HG02571 (cell line): ENCODE measurements at regions not wholly inside any gene's neighbourhood (a gene's known extent, or its start where the extent isn't known, plus 50 kb on each side); places are given as distances from the start of the nearest gene placed in this dataset.
A peak's percentile ranks its signal among the peaks of the same experiment; 100 is the strongest.
"Not testable (repeated sequence)": the region's sequence is repeated elsewhere in the genome, so short reads cannot be mapped to it uniquely, and the experiment has no call there.

Experiments used
- ATAC-seq: cut with Tn5 transposase; IDR thresholded peaks from one replicate; pipeline ENCODE4 v1.9.1; 2021; ENCODE audit warnings: mild to moderate bottlenecking, moderate library complexity; ENCODE audit not compliant: unreplicated experiment

- ATAC-seq, result no peak
Observed at GRCh38 chr5:91315701-91316100, 67.4 kb downstream of the ARRDC3 start.

- peak; percentile 57 for ATAC-seq
Observed at GRCh38 chr5:91313757-91314673, 69.1 kb downstream of the ARRDC3 start.

GRCh38 chr5:91312698-91313097 is 70.4 kb downstream of the ARRDC3 start:
- no peak for ATAC-seq

GRCh38 chr5:91311697-91312501 is 71.2 kb downstream of the ARRDC3 start:
- peak; percentile 93 for ATAC-seq

GRCh38 chr5:91311168-91311696 is 71.9 kb downstream of the ARRDC3 start:
- ATAC-seq, result peak; percentile 13

GRCh38 chr5:91308157-91308556 is 75.0 kb downstream of the ARRDC3 start:
- not testable (repeated sequence) for ATAC-seq

GRCh38 chr5:91307048-91307447 is 76.1 kb downstream of the ARRDC3 start:
- ATAC-seq, result no peak

- ATAC-seq, result no peak
Observed at GRCh38 chr5:91306497-91306896, 76.6 kb downstream of the ARRDC3 start.

- ATAC-seq, result no peak
Observed at GRCh38 chr5:91305640-91306039, 77.5 kb downstream of the ARRDC3 start.

- ATAC-seq, result not testable (repeated sequence)
Observed at GRCh38 chr5:91304015-91304414, 79.1 kb downstream of the ARRDC3 start.

- no peak for ATAC-seq
Observed at GRCh38 chr5:91302958-91303357, 80.2 kb downstream of the ARRDC3 start.

GRCh38 chr5:91302305-91302704 is 80.8 kb downstream of the ARRDC3 start:
- ATAC-seq, result no peak

GRCh38 chr5:91301106-91301846 is 81.8 kb downstream of the ARRDC3 start:
- ATAC-seq, result no peak

- no peak for ATAC-seq
Observed at GRCh38 chr5:91297994-91298393, 85.1 kb downstream of the ARRDC3 start.

GRCh38 chr5:91296674-91297143 is 86.4 kb downstream of the ARRDC3 start:
- ATAC-seq, result no peak

- not testable (repeated sequence) for ATAC-seq
Observed at GRCh38 chr5:91296102-91296501, 87.0 kb downstream of the ARRDC3 start.

- peak; percentile 97 for ATAC-seq
Observed at GRCh38 chr5:91293131-91293530, 90.0 kb downstream of the ARRDC3 start.

GRCh38 chr5:91291628-91292569 is 91.2 kb downstream of the ARRDC3 start:
- ATAC-seq, result no peak

GRCh38 chr5:91288118-91288916 is 94.8 kb downstream of the ARRDC3 start:
- ATAC-seq, result no peak
